HG02981 (cell line): ENCODE measurements at regions not wholly inside any gene's neighbourhood (a gene's known extent, or its start where the extent isn't known, plus 50 kb on each side); places are given as distances from the start of the nearest gene placed in this dataset.

Experiments used
- ATAC-seq: cut with Tn5 transposase; IDR thresholded peaks from one replicate; pipeline ENCODE4 v1.9.1; 2021; ENCODE audit warnings: mild to moderate bottlenecking, moderate library complexity; ENCODE audit not compliant: unreplicated experiment

DNA sequence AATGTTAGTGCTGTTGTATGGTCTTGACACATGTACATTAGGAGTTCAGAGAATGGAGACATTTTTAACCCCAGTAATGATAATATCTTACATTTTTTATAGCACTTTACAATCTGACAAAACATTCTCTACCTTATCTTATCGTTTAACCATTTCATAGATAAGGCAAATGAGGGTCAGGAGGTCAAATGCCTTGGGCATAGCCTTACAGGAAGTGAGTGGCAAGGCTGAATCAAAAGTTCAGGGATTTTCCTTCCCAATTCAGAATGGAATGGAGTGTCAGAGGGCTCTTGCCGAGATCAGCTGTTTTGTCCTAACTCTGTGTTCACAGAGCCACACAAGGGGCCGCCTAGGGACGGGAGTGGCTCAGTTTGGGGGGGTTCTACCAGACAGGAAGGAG lies 57.6 kb upstream of the AK4 start:
- ATAC-seq, result no peak

DNA sequence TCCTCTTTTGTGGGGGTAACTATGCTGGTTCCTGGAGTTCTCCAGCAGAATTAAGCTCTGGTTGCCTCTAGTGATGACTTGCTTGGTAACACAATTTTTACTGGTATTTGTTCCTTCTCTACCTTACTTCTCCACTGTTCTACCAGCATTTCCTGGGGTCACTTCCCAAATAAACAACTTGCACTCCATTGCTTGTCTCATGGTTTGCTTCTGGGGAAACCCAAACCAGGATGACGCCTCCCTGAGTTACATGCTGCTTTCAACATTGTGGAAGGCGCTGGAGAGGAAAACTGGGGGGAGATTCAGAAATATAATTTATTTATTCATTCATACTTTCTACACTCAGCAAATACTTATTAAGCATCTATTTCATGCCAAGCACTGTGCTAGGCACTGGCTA lies 55.3 kb upstream of the AK4 start:
- ATAC-seq, result no peak

DNA sequence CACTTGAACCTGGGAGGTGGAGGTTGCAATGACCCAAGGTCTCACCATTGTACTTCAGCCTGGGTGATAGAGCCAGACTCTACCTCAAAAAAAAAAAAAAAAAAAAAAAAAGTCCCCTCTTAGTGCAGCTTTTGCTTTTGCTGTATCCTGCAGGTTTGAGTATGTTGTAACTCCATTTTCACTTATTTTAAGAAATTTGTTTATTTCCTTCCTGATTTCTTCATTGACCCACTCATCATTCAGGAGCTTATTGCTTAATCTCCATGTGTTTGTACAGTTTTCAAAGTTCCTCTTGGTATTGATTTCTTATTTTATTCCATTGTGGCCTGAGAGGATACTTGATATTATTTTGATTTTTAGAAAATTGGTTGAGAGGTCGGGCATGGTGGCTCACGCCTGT lies 50.9 kb upstream of the AK4 start:
- ATAC-seq, result no peak
